K562 (cell line): ENCODE measurements at regions not wholly inside any gene's neighbourhood (a gene's known extent, or its start where the extent isn't known, plus 50 kb on each side); places are given as distances from the start of the nearest gene placed in this dataset.

Source experiments
- ATAC-seq: fragments of 200-7000 bp; cut with Tn5 transposase; 3 replicates; pipeline ENCODE4 v1.9.1; 2020; ENCODE audit warnings: moderate library complexity
- BruUV-seq: library from RNA; stranded (reverse); fragments of 400-500 nt; replicated peaks from 2 replicates; lab custom pipeline; 2021; lab: Mats Ljungman, UMichigan
- CTCF ChIA-PET: fragments of 300-600 bp; formaldehyde crosslinking; extraction: SDS; loops from one replicate; lab custom pipeline; 2021; ENCODE audit warnings: low intra/inter-chr PET ratio; lab: Yijun Ruan, JAX
- POLR2A ChIA-PET: fragments of 300-600, 350-650 bp; sonication (Branson Sonifier 250); formaldehyde crosslinking; extraction: SDS; loops from one replicate; lab custom pipeline; 2021; ENCODE audit warnings: antibody characterized with exemption, inconsistent platforms; lab: Yijun Ruan, JAX
- DNase-seq, 4 experiments: peaks; one replicate each; pipeline versions ENCODE4 v3.0.0 to v3.0.0-alpha.2; 2011 to 2018; ENCODE audit warnings: low spot score in 3 of 4, mixed read lengths in 3 of 4; ENCODE audit errors: extremely low read depth in 1 of 4
- FAIRE-seq: peaks from 2 replicates; lab custom pipeline; 2011; peaks lifted over from hg19 to GRCh38; lab: Jason Lieb, UNC
- H2AFZ ChIP-seq: 2 replicates; pipeline ENCODE4 v1.6.0; 2011; ENCODE audit warnings: low read depth, low read length, control low read depth, inconsistent platforms
- H3K27ac ChIP-seq: fragments of 200-600 bp; 3 replicates; pipeline ENCODE4 v1.8.0; 2011; ENCODE audit warnings: low read depth, mild to moderate bottlenecking, control low read depth, inconsistent platforms, low read length, moderate library complexity, mixed read lengths; ENCODE audit errors: extremely low read depth
- H3K27me3 ChIP-seq, 2 experiments: fragments of 300-600 bp in 1 of 2; 2 replicates in 1 of 2; 3 replicates in 1 of 2; pipeline versions ENCODE4 v1.6.0 to v1.8.0; 2011; ENCODE audit warnings: inconsistent platforms in 2 of 2, low read length in 2 of 2, mild to moderate bottlenecking in 1 of 2, mixed read lengths in 1 of 2, moderate library complexity in 1 of 2; ENCODE audit not compliant: control insufficient read depth in 2 of 2, insufficient read depth in 2 of 2
- H3K36me3 ChIP-seq: fragments of 300-600 bp; 3 replicates; pipeline ENCODE4 v1.8.0; 2011; ENCODE audit warnings: mild to moderate bottlenecking, low read length, inconsistent platforms; ENCODE audit not compliant: control insufficient read depth, insufficient read depth
- H3K4me1 ChIP-seq, 2 experiments: fragments of 200-600 bp in 1 of 2; replicated peaks in 1 of 2; 2 replicates in 1 of 2; 3 replicates in 1 of 2; pipeline versions ENCODE4 v1.5.1 to v1.8.0; 2011; ENCODE audit warnings: inconsistent platforms in 2 of 2, low read length in 2 of 2, mild to moderate bottlenecking in 1 of 2, mixed read lengths in 1 of 2, moderate library complexity in 1 of 2; ENCODE audit not compliant: control insufficient read depth in 2 of 2, insufficient read depth in 2 of 2
- H3K4me2 ChIP-seq: 2 replicates; pipeline ENCODE4 v1.6.1; 2011; ENCODE audit warnings: low read length, control low read depth, inconsistent platforms, mixed read lengths; ENCODE audit not compliant: insufficient read depth
- H3K4me3 ChIP-seq: fragments of 200-600 bp; sonication (generic), shearing (Covaris generic); 2 replicates; pipeline ENCODE4 v1.5.1; 2016; ENCODE audit warnings: control low read depth, inconsistent platforms
- H3K79me2 ChIP-seq: fragments of 200-600 bp; 3 replicates; pipeline ENCODE4 v1.8.0; 2011; ENCODE audit warnings: low read length, inconsistent platforms; ENCODE audit not compliant: control insufficient read depth, insufficient read depth
- H3K9ac ChIP-seq, 2 experiments: 2 replicates each; pipeline versions ENCODE4 v1.6.0 to v1.6.1; 2011; ENCODE audit warnings: low read depth in 2 of 2, low read length in 2 of 2, control low read depth in 1 of 2, inconsistent platforms in 1 of 2, mild to moderate bottlenecking in 1 of 2, mixed read lengths in 1 of 2; ENCODE audit not compliant: insufficient read depth in 1 of 2
- H3K9me1 ChIP-seq: one replicate; pipeline ENCODE4 v1.6.0; 2011; ENCODE audit warnings: inconsistent platforms, mild to moderate bottlenecking, low read length, moderate library complexity; ENCODE audit not compliant: control insufficient read depth, insufficient read depth
- H3K9me3 ChIP-seq: replicated peaks from 2 replicates; pipeline ENCODE4 v1.5.1; 2011; ENCODE audit warnings: low read depth, low read length, inconsistent platforms; ENCODE audit not compliant: control insufficient read depth, insufficient read depth
- H4K20me1 ChIP-seq: replicated peaks from 2 replicates; pipeline ENCODE4 v1.6.1; 2011; ENCODE audit warnings: low read length, inconsistent platforms, mixed read lengths; ENCODE audit not compliant: control insufficient read depth, insufficient read depth
- ELF4 ChIP-seq: fragments of 450-650 bp; formaldehyde crosslinking; IDR thresholded peaks from 2 replicates; pipeline ENCODE4 v1.4.0; 2022; ENCODE audit warnings: missing genetic modification characterization
- ILF3 ChIP-seq: fragments of 450-650 bp; IDR thresholded peaks from 2 replicates; pipeline ENCODE4 v1.6.1; 2018; ENCODE audit warnings: antibody characterized with exemption, mild to moderate bottlenecking, moderate library complexity, borderline replicate concordance
- NR1H2 ChIP-seq: sonication (generic); formaldehyde crosslinking; IDR thresholded peaks from 2 replicates; pipeline ENCODE4 v1.4.0; 2020; ENCODE audit warnings: mild to moderate bottlenecking, missing genetic modification reagents
- NRF1 ChIP-seq, 2 experiments: fragments of 450-650 bp; IDR thresholded peaks in 1 of 2; conservative IDR thresholded peaks in 1 of 2; 2 replicates each; pipeline ENCODE4 v1.6.1; 2014; ENCODE audit warnings: mild to moderate bottlenecking in 2 of 2
- PCBP1 ChIP-seq: fragments of 200-400 bp; formaldehyde crosslinking; IDR thresholded peaks from 2 replicates; pipeline ENCODE4 v1.6.1; 2018; ENCODE audit warnings: mild to moderate bottlenecking, low read depth, low read length; ENCODE audit not compliant: poor library complexity, severe bottlenecking
- RAD21 ChIP-seq, 2 experiments: fragments of 250-450 bp in 1 of 2; fragments of 450-650 bp in 1 of 2; sonication (Bioruptor Pico) in 1 of 2; formaldehyde crosslinking in 1 of 2; IDR thresholded peaks in 1 of 2; conservative IDR thresholded peaks in 1 of 2; 2 replicates each; pipeline versions ENCODE4 v1.4.0 to v1.8.0; 2020 to 2022; ENCODE audit warnings: mild to moderate bottlenecking in 2 of 2, moderate library complexity in 1 of 2
- SIN3A ChIP-seq, 2 experiments: fragments of 150-350 bp in 1 of 2; IDR thresholded peaks; 2 replicates each; pipeline ENCODE4 v1.6.1; 2011 to 2016; ENCODE audit warnings: borderline replicate concordance in 2 of 2, low read depth in 2 of 2, low read length in 2 of 2, mild to moderate bottlenecking in 2 of 2, moderate library complexity in 2 of 2; ENCODE audit not compliant: control insufficient read depth in 1 of 2
- SRSF1 ChIP-seq: fragments of 200-400 bp; formaldehyde crosslinking; IDR thresholded peaks from 2 replicates; pipeline ENCODE4 v1.6.1; 2017; ENCODE audit warnings: mild to moderate bottlenecking, low read depth, low read length, moderate library complexity
- ZBTB7A ChIP-seq: IDR thresholded peaks from 2 replicates; pipeline ENCODE4 v1.6.1; 2011; ENCODE audit warnings: low read depth, mild to moderate bottlenecking, low read length, moderate library complexity, borderline replicate concordance; ENCODE audit not compliant: control insufficient read depth
- ZNF124 ChIP-seq: sonication (generic); formaldehyde crosslinking; IDR thresholded peaks from 2 replicates; pipeline ENCODE4 v1.8.1; 2022; ENCODE audit warnings: missing genetic modification reagents
- ZNF143 ChIP-seq: sonication (generic); formaldehyde crosslinking; IDR thresholded peaks from 2 replicates; pipeline ENCODE4 v1.9.0; 2022; ENCODE audit warnings: mild to moderate bottlenecking, missing genetic modification reagents
- ZNF184 ChIP-seq: sonication (generic); formaldehyde crosslinking; IDR thresholded peaks from 2 replicates; pipeline ENCODE4 v1.5.0; 2020; ENCODE audit warnings: missing genetic modification reagents
- ZNF3 ChIP-seq: fragments of 250-450 bp; sonication (Bioruptor Pico); IDR thresholded peaks from 2 replicates; pipeline ENCODE4 v1.5.0; 2021; ENCODE audit warnings: mild to moderate bottlenecking, moderate library complexity
- ZNF354B ChIP-seq: fragments of 250-450 bp; sonication (Bioruptor Pico); IDR thresholded peaks from 2 replicates; pipeline ENCODE4 v1.4.0; 2020
- WGBS: fragments of 100-300 bp; shearing (Covaris generic); methylation state at CpG from one replicate; pipeline ENCODE4 v1.1.6; 2016; ENCODE audit warnings: low coverage, mixed read lengths; ENCODE audit not compliant: insufficient coverage; ENCODE audit errors: missing lambda C conversion rate; 5-methylcytosine and 5-hydroxymethylcytosine counted together
- in situ Hi-C: fragments of 300-500 bp; cut with MboI; formaldehyde crosslinking; loops from 4 replicates; pipeline ENCODE4 v1.15.0; 2018; ENCODE audit warnings: inconsistent platforms, mixed read lengths
- intact Hi-C: fragments of 100-400 bp; cut with micrococcal nuclease; formaldehyde crosslinking; loops from 2 replicates; pipeline ENCODE4 v1.14.2; 2022
- TF ChIP-seq, protein P1 (sequence below): fragments of 450-650 bp; formaldehyde crosslinking; IDR thresholded peaks from 2 replicates; pipeline ENCODE4 v1.4.0; 2020; ENCODE audit warnings: mild to moderate bottlenecking, moderate library complexity
- TF ChIP-seq, protein P2 (sequence below): fragments of 450-650 bp; formaldehyde crosslinking; IDR thresholded peaks from 2 replicates; pipeline ENCODE4 v1.4.0; 2020; ENCODE audit warnings: mild to moderate bottlenecking, moderate library complexity
- TF ChIP-seq, protein P3 (sequence below): fragments of 250-450 bp; sonication (Bioruptor Pico); IDR thresholded peaks from 2 replicates; pipeline ENCODE4 v1.6.1; 2021; ENCODE audit warnings: mild to moderate bottlenecking

DNA sequence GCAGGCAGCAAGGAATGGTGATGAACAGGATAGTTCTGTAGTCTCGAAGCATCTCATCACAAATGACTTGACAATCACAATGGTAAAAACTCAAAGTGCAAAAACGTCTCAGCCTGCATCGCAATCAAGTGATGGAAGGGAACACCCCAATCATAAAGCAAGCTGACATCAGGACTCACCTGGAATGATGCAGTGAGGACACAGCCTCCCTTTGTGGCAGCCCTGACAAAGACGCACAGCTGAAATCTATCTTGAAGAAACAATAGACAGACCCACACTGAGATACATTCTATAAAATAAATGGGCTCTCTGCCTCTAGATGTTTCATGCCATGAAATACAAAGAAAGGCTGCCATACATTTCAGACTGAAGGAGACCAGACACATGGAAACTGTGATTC is 748.0 kb upstream of the IGFBP3 start:
- H3K9ac ChIP-seq, result no peak overlapping the region
- in situ Hi-C loops, result no loop called here
- intact Hi-C loops, result no loop called here
- no TSS peak for BruUV-seq
- TF ChIP-seq NR1H2 (CRISPR knock-in tag), result no peak
- TF ChIP-seq ZNF143, result no peak
- TF ChIP-seq, protein P1, sequence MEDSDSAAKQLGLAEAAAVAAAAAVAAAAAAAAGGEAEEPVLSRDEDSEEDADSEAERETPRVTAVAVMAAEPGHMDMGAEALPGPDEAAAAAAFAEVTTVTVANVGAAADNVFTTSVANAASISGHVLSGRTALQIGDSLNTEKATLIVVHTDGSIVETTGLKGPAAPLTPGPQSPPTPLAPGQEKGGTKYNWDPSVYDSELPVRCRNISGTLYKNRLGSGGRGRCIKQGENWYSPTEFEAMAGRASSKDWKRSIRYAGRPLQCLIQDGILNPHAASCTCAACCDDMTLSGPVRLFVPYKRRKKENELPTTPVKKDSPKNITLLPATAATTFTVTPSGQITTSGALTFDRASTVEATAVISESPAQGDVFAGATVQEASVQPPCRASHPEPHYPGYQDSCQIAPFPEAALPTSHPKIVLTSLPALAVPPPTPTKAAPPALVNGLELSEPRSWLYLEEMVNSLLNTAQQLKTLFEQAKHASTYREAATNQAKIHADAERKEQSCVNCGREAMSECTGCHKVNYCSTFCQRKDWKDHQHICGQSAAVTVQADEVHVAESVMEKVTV (CRISPR knock-in tag), result no peak
- no peak for TF ChIP-seq RAD21 (CRISPR knock-in tag; conservative IDR thresholded peaks at IDR 0.05 in 1 of 2, IDR thresholded peaks at IDR 0.05 in 1 of 2)
- no peak for TF ChIP-seq SRSF1
- TF ChIP-seq ELF4, result no peak
- no peak for TF ChIP-seq ILF3
- TF ChIP-seq, protein P2, sequence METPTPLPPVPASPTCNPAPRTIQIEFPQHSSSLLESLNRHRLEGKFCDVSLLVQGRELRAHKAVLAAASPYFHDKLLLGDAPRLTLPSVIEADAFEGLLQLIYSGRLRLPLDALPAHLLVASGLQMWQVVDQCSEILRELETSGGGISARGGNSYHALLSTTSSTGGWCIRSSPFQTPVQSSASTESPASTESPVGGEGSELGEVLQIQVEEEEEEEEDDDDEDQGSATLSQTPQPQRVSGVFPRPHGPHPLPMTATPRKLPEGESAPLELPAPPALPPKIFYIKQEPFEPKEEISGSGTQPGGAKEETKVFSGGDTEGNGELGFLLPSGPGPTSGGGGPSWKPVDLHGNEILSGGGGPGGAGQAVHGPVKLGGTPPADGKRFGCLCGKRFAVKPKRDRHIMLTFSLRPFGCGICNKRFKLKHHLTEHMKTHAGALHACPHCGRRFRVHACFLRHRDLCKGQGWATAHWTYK (CRISPR knock-in tag), result no peak
- no peak for TF ChIP-seq ZNF354B (CRISPR knock-in tag)
- no peak for TF ChIP-seq NRF1 (conservative IDR thresholded peaks at IDR 0.05 in 1 of 2, IDR thresholded peaks at IDR 0.05 in 1 of 2)
- no peak for TF ChIP-seq PCBP1
- TF ChIP-seq ZNF3 (CRISPR knock-in tag), result no peak
- TF ChIP-seq SIN3A (IDR thresholded peaks at IDR 0.05; ENCODE audit: borderline replicate concordance in 2 of 2, control insufficient read depth in 1 of 2, low read depth in 2 of 2, low read length in 2 of 2), result no peak
- TF ChIP-seq ZBTB7A, result no peak
- TF ChIP-seq, protein P3, sequence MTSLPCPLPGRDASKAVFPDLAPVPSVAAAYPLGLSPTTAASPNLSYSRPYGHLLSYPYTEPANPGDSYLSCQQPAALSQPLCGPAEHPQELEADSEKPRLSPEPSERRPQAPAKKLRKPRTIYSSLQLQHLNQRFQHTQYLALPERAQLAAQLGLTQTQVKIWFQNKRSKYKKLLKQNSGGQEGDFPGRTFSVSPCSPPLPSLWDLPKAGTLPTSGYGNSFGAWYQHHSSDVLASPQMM (CRISPR knock-in tag), result no peak
- TF ChIP-seq ZNF184 (CRISPR knock-in tag), result no peak
- no peak for TF ChIP-seq ZNF124 (CRISPR knock-in tag)
- H3K27me3 ChIP-seq, result no peaks in the 10 kb centered on the region
- no peaks in the 10 kb centered on the region for H3K79me2 ChIP-seq
- H4K20me1 ChIP-seq, result no peaks in the 10 kb centered on the region
- no peaks in the 10 kb centered on the region for H3K36me3 ChIP-seq
- no peaks in the 10 kb centered on the region for H3K9me3 ChIP-seq
- ChIA-PET POLR2A (no interaction called here), CTCF (no interaction called here)
- no peak overlapping the region for H3K4me2 ChIP-seq
- ATAC-seq (no peak), DNase-seq (no peak), FAIRE-seq (no peak)
- no peak overlapping the region for H2AFZ ChIP-seq
- 2% methylated on average over 4 of the region's 4 CpGs for WGBS
- no peak overlapping the region for H3K27ac ChIP-seq
- no peak overlapping the region for H3K4me3 ChIP-seq
- H3K9me1 ChIP-seq, result no peaks in the 10 kb centered on the region
- H3K4me1 ChIP-seq, result no peaks in the 10 kb centered on the region
